ENCODE measurements at regions not wholly inside any gene's neighbourhood (a gene's known extent, or its start where the extent isn't known, plus 50 kb on each side); places are given as distances from the start of the nearest gene placed in this dataset.

DNA sequence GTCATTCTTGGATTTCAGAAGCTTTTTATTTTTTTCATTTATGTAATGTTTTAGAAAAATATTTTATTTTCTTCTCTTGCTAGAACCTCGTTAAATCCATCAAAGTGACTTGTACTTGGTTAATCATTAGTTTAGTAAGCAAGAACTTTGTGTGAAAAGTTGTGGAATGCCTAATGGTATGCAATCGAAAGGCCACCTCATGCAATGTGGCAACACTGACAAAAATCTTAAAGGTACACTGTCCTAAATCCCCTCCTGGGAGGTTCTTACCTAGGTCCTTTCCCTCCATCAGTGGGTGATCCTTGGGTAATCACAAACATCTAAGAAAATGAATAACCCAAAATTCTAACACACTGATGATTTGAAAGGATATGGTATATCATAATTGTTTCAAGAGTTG is 304.2 kb downstream of the DNAH5 start:
- TF ChIP-seq POLR2AphosphoS5 (IDR thresholded peaks at IDR 0.05; ENCODE audit: low read depth, low read length) (no peak), CEBPB (IDR thresholded peaks at IDR 0.05; ENCODE audit: low read depth) (no peak), EGR1 (IDR thresholded peaks at IDR 0.05; ENCODE audit: low read depth) (no peak), POLR2A (IDR thresholded peaks at IDR 0.05; ENCODE audit: borderline replicate concordance, extremely low read depth, insufficient read depth, insufficient read length) (no peak), CBX3 (IDR thresholded peaks at IDR 0.05; ENCODE audit: low read depth) (no peak), SP1 (IDR thresholded peaks at IDR 0.05; ENCODE audit: low read depth) (no peak), FOSL1 (IDR thresholded peaks at IDR 0.05; ENCODE audit: low read depth) (no peak)
- TF ChIP-seq, protein P1, sequence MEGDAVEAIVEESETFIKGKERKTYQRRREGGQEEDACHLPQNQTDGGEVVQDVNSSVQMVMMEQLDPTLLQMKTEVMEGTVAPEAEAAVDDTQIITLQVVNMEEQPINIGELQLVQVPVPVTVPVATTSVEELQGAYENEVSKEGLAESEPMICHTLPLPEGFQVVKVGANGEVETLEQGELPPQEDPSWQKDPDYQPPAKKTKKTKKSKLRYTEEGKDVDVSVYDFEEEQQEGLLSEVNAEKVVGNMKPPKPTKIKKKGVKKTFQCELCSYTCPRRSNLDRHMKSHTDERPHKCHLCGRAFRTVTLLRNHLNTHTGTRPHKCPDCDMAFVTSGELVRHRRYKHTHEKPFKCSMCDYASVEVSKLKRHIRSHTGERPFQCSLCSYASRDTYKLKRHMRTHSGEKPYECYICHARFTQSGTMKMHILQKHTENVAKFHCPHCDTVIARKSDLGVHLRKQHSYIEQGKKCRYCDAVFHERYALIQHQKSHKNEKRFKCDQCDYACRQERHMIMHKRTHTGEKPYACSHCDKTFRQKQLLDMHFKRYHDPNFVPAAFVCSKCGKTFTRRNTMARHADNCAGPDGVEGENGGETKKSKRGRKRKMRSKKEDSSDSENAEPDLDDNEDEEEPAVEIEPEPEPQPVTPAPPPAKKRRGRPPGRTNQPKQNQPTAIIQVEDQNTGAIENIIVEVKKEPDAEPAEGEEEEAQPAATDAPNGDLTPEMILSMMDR (IDR thresholded peaks at IDR 0.05 in 2 of 3, conservative IDR thresholded peaks at IDR 0.05 in 1 of 3; ENCODE audit: borderline replicate concordance in 1 of 3, insufficient read depth in 1 of 3, low read depth in 2 of 3, low read length in 2 of 3), result no peak

All from HCT116 (cell line).